Astrocyte of the spinal cord (primary cell): ENCODE measurements at regions not wholly inside any gene's neighbourhood (a gene's known extent, or its start where the extent isn't known, plus 50 kb on each side); places are given as distances from the start of the nearest gene placed in this dataset.

ENCODE experiments used
- DNase-seq: peaks from one replicate; pipeline ENCODE4 v3.0.0; 2011; ENCODE audit warnings: low read depth, low spot score
- H3K4me3 ChIP-seq: 2 replicates; pipeline ENCODE4 v1.5.1; 2011; ENCODE audit warnings: low read depth, mild to moderate bottlenecking, low read length, moderate library complexity
- in situ Hi-C: cut with HindIII; loops from 2 replicates; pipeline ENCODE4 v1.10.0; 2017; ENCODE audit warnings: low sequenced_read_pairs
- TF ChIP-seq, protein P1 (sequence below): IDR thresholded peaks from 2 replicates; pipeline ENCODE4 v1.5.1; 2012; ENCODE audit warnings: low read depth, mild to moderate bottlenecking, low read length, inconsistent platforms

GRCh38 chr2:156703642-156704041, 267.5 kb downstream of the GPD2 start:
- in situ Hi-C loops, result no loop called here
- H3K4me3 ChIP-seq, result no peak overlapping the region
- TF ChIP-seq, protein P1, sequence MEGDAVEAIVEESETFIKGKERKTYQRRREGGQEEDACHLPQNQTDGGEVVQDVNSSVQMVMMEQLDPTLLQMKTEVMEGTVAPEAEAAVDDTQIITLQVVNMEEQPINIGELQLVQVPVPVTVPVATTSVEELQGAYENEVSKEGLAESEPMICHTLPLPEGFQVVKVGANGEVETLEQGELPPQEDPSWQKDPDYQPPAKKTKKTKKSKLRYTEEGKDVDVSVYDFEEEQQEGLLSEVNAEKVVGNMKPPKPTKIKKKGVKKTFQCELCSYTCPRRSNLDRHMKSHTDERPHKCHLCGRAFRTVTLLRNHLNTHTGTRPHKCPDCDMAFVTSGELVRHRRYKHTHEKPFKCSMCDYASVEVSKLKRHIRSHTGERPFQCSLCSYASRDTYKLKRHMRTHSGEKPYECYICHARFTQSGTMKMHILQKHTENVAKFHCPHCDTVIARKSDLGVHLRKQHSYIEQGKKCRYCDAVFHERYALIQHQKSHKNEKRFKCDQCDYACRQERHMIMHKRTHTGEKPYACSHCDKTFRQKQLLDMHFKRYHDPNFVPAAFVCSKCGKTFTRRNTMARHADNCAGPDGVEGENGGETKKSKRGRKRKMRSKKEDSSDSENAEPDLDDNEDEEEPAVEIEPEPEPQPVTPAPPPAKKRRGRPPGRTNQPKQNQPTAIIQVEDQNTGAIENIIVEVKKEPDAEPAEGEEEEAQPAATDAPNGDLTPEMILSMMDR, result no peak

DNA sequence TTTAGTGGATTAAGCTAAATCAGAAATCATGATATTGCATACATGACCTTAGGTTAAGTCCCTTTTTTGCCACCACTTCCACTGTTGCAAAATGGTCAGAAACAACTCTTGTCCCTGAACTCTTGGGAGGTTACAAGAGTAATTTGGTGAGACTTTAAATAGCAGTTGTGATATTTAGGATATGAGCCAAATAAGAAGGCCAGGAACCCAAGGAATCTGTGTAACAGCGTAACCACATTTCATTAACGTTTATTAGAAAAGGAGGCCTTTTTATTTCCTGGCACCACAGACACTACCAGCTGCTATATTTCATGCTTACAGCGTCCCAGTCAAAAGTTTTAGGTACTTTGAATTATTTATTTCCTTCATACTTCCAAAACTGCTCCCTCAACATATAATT, 268.0 kb downstream of the GPD2 start:
- DNase-seq, result no peak
- H3K4me3 ChIP-seq, result no peak overlapping the region
- TF ChIP-seq, protein P1, result no peak
- in situ Hi-C loops, result no loop called here

More at GRCh38 chr2:156703642-156704041, 267.5 kb downstream of the GPD2 start:
- no peak for DNase-seq

- no peak for DNase-seq
- TF ChIP-seq, protein P1, result no peak
- in situ Hi-C loops, result no loop called here
- H3K4me3 ChIP-seq, result no peak overlapping the region
Measured at GRCh38 chr2:156704617-156705016, 268.4 kb downstream of the GPD2 start.

GRCh38 chr2:156706576-156706975, 270.4 kb downstream of the GPD2 start:
- TF ChIP-seq, protein P1, result no peak
- no peak overlapping the region for H3K4me3 ChIP-seq
- DNase-seq, result no peak
- in situ Hi-C loops, result no loop called here

GRCh38 chr2:156708051-156708450, 271.9 kb downstream of the GPD2 start:
- no peak overlapping the region for H3K4me3 ChIP-seq
- no peak for DNase-seq
- TF ChIP-seq, protein P1, result no peak
- in situ Hi-C loops, result no loop called here

- in situ Hi-C loops, result no loop called here
- TF ChIP-seq, protein P1, result no peak
- DNase-seq, result no peak
- no peak overlapping the region for H3K4me3 ChIP-seq
Measured at GRCh38 chr2:156709091-156709490, 272.9 kb downstream of the GPD2 start.

DNA sequence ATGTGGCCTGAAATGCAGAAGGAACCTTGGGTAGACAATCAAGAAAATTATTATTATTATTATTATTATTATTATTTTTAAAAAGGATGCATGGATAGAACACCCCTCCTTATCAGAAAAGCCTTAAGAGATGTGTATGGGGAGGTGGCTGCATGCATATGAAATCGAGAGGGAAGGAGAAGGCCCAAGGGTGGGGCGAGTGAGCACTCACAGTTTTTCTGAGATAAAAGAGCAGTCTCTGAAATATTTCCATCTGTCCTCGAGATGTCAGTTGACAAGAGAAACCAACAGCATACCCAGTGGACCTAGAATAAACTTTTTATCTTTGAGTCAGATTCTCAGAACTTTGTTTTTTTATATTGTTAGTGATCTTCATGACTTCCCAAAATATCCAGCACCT, 282.9 kb downstream of the GPD2 start:
- no peak for DNase-seq
- TF ChIP-seq, protein P1, result no peak
- in situ Hi-C loops, result no loop called here
- H3K4me3 ChIP-seq, result no peak overlapping the region
